ENCODE measurements at regions not wholly inside any gene's neighbourhood (a gene's known extent, or its start where the extent isn't known, plus 50 kb on each side); places are given as distances from the start of the nearest gene placed in this dataset.

DNA sequence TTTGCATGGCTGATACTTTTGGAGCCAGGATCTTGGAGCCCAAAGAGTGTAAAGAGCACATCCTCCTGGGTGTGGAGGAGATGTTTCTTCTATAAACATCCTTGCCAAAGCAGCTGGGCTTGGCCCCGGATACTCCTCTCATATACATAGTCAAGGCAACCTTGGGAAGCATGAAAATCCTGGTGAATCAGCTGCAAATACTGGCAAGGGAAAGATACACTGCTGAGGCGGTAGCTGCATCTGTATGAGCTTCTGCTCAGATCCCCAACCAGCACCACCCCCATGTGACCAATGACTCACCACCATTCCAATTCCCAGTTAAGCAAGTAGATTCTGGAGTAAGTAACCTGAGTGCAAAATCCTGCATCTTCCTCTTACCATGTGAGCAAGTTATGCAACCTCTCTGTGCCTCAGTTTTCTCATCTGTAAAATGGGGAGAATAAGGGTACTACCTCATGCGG lies 567.4 kb downstream of the MED13L start:
- no peak for DNase-seq
- TF ChIP-seq GATA1 (IDR thresholded peaks at IDR 0.05; ENCODE audit: low read depth, low read length) (no peak), POLR2A (IDR thresholded peaks at IDR 0.05; ENCODE audit: low read length) (no peak)

DNA sequence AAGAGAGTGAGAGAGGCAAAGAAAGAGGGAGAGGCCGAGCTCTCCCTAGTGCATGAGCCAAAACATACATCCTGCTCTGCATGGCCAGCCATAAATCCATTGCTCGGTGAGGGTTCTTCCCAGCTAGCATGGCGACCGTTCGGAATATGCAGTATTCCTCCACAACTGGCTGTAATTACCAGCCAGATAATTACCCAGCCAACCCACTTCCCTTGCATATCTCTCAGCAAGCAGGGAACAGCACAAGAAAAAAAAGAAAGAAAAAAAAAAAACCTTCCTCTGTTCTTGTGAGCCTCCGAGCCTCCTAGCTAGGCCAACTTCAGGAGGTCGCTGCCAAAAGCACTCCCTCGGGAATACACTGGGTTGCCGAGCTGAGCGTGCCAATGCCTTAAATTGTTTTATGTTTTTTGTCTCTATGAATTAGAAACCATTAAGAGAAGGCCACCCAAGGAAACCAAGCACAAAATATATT lies 567.9 kb downstream of the MED13L start:
- TF ChIP-seq POLR2A (IDR thresholded peaks at IDR 0.05; ENCODE audit: low read length) (no peak), GATA1 (IDR thresholded peaks at IDR 0.05; ENCODE audit: low read depth, low read length) (no peak)
- DNase-seq = no peak

DNA sequence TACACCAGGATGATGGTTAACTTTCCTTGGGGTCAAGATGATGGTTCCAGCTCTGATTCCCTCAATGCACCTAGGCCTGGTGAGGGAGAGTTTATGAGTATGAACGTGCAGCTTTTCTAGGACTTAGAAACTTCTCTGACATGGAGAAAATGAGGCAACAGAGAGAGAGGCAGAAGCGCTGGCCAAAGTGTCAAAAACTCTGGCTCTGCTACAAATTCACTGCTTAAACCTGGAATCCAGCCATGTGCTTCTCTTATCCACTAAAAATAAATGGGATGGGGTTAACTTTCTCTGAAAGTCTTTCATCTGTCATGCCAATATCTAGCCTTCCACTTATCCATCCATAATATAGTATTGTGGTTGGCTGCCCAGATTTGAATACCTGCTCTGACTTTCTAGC lies 568.7 kb downstream of the MED13L start:
- TF ChIP-seq GATA1 (IDR thresholded peaks at IDR 0.05; ENCODE audit: low read depth, low read length) (no peak), POLR2A (IDR thresholded peaks at IDR 0.05; ENCODE audit: low read length) (no peak)
- DNase-seq = no peak

DNA sequence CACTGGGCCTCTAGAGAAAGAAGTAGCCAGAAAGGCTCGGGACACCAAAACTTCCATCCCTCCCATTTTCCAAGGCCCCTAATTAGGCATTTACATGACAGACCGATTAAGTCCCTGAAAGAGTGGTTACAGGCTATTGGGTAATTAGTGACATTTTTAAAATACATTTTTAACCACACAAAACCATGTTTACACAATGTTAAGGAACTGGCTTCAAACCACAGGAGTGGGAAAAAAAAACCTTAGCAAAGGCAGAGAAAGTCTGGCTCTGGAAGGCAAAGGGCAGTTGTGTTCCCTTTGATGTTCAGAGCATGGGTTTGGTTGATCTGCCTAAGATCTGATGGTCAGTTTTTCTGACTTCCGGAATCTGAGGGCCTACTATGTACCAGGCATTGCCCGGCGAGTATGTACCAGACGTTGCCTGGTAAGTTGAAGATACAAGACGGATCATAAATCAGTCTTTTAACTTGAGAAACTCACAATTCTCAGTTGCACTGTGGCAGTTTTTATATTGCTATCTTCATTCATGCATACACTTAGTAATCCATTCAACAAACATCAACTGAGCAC lies 576.5 kb downstream of the MED13L start:
- no peak for DNase-seq
- no peak for TF ChIP-seq POLR2A (IDR thresholded peaks at IDR 0.05; ENCODE audit: low read length)
- no peak for TF ChIP-seq GATA1 (IDR thresholded peaks at IDR 0.05; ENCODE audit: low read depth, low read length)

DNA sequence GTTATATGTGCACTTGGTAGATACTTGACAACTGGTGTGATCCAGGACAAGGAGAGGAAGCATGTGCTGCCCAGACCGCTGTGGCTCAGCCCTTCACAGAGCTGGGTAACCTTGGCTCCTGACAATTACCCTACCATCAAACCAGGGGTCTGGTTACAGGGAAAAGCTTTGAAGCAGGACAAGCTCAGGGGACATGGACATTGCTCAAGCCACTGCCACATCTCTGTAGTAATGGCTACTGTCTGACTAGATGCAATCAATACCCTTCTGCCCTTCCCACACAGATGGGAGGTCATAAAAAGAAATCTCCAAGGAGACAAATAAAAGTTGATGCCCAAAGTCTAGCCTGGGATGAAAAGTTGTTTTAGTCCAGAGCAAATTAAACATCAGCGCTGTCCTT lies 577.4 kb downstream of the MED13L start:
- no peak for TF ChIP-seq GATA1 (IDR thresholded peaks at IDR 0.05; ENCODE audit: low read depth, low read length)
- no peak for TF ChIP-seq POLR2A (IDR thresholded peaks at IDR 0.05; ENCODE audit: low read length)

DNA sequence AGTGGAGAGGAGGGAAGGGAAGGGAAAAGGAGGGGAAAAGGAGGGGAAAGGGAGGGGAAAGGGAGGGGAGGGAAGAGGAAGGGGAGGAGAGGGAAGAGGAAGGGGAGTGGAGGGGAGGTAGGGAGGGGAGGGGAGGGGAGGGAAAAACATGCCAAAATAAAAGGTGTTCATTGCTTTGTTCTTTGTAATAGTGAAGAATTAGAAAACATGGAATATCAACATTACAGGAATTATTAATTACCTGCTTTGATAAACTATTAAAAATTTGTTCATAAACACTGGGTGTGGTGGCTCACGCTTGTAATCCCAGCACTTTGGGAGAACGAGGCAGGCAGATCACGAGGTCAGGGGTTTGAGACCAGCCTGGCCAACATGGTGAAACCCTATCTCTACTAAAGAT lies 579.2 kb downstream of the MED13L start:
- TF ChIP-seq GATA1 (IDR thresholded peaks at IDR 0.05; ENCODE audit: low read depth, low read length) (no peak), POLR2A (IDR thresholded peaks at IDR 0.05; ENCODE audit: low read length) (no peak)

More for the DNA sequence above, 577.4 kb downstream of the MED13L start:
- no peak for DNase-seq

DNA sequence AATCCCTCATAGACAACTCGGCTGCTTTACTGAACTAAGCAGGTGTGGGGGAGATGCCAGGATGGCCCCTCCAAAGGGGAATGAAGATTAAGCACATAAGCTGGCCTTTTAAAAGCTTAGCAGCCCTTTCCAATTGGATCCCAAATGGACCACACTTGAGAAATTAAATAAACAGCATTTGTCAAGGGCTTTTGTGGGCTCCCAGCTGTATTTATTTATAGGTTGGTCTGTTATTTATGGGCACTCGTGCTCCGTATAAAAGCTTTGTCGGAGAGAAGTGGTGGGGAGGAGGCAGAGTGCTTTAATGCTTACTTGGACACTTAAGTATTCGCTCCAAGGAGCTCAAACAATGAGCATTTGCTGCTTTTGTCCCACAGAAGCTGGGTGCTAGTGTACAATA lies 580.2 kb downstream of the MED13L start:
- no peak for DNase-seq
- no peak for TF ChIP-seq POLR2A (IDR thresholded peaks at IDR 0.05; ENCODE audit: low read length)
- no peak for TF ChIP-seq GATA1 (IDR thresholded peaks at IDR 0.05; ENCODE audit: low read depth, low read length)

More for the DNA sequence above, 579.2 kb downstream of the MED13L start:
- DNase-seq = no peak

DNA sequence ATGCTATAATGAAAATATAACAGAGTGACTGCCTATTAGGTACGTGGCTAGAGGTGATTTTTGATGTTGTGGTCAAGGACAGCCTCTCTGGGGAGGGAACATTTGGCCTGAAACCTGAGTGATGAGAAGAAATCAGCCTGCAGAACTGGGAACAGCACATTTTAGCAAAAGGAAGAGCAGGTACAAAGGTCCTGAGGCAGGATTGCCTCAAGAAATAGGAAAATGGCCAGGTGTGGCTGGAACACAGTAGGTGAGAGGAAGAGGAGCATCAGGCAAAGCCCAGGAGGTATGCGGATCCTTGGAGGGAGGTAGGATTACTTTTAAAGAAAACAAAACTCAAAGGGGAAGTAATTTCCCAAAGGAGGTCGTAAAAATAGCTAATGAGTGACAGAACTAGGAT lies 582.9 kb downstream of the MED13L start:
- TF ChIP-seq GATA1 (IDR thresholded peaks at IDR 0.05; ENCODE audit: low read depth, low read length) = no peak
- no peak for TF ChIP-seq POLR2A (IDR thresholded peaks at IDR 0.05; ENCODE audit: low read length)
- DNase-seq = no peak

DNA sequence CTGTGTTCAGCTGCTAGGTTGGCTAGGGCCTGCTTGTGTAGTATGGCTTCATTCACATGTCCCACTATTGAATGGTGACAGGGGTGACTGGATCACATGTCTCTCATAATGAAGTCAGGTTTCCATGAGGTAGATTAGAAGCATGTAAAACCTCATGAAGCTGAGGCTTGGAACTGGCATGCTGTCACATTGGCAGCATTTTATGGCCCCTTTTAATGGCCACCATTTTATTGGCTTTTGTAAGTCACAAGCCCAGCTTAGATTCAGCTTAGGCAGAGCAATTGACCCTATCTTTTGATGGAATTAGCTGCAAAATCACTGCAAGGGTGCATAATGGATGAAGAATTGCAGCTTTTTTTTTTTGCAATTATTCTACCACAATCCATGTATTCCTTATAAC lies 583.5 kb downstream of the MED13L start:
- TF ChIP-seq GATA1 (IDR thresholded peaks at IDR 0.05; ENCODE audit: low read depth, low read length) = no peak
- no peak for TF ChIP-seq POLR2A (IDR thresholded peaks at IDR 0.05; ENCODE audit: low read length)

DNA sequence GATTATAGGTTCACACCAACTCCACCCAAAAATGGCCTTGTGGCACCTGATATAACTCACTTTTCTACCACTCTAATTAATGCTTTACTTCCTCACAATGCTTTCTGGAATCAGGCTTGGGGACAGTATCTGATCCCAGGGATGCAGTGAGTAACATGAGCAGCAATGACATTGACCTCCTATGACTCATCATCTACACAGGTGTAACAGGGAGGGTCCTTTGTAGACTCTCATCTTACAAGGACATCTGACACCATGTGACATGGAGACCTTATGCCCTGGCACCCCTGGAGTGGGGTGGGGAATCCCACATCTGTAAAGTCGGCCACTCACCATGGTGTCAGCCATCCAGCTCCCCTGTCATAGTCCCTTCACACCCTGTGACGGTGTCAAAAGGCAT lies 586.4 kb downstream of the MED13L start:
- TF ChIP-seq POLR2A (IDR thresholded peaks at IDR 0.05; ENCODE audit: low read length) (no peak), GATA1 (IDR thresholded peaks at IDR 0.05; ENCODE audit: low read depth, low read length) (no peak)
- DNase-seq = no peak

More for the DNA sequence above, 583.5 kb downstream of the MED13L start:
- DNase-seq = no peak

DNA sequence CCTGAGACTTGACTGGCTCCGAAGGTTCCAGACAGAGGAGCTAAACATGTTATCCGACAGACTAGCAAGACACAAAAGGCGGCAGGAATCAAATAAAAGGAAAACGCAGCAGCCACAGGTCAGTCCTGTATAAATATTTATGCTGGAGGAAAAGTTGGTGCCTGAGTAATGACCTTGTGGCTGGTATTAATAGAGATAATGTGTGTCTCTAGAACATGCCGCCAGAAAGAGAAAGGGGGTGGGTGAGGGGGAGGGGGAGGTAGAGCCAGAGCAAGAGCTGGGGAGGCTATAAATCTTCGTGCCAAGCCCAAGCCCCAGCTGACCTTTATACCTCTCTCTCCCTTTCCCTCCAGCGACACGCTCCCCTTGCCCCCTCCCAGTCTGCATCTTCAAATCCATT lies 590.4 kb downstream of the MED13L start:
- DNase-seq = no peak
- TF ChIP-seq POLR2A (IDR thresholded peaks at IDR 0.05; ENCODE audit: low read length) (no peak), GATA1 (IDR thresholded peaks at IDR 0.05; ENCODE audit: low read depth, low read length) (no peak)

DNA sequence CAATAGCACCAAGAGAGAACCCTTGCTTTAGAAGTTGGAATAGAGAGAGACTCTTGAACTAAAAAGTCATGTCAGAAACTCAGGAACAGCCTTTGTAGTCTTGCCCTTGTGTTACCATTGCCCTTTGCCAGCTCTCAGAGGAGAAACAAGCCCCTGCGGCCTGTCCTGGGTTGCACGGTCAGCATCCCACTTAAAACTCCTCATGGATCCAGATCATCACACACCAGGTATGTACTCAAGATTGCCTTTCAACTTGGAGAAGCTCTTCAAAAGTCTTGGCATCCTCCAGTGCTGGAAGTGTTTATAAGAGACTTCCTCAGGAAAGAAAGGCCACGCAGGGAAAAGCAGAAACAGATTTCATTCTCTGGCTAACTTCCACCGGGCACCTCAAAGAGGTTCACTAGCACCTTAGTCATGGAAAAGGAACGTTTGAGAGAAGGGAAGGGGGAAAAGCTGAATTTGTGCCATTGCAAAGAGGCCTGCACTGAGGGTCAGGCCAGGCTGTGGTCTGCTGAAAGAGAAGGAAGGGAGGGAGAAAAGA lies 594.2 kb downstream of the MED13L start:
- no peak for DNase-seq
- TF ChIP-seq POLR2A (IDR thresholded peaks at IDR 0.05; ENCODE audit: low read length) (no peak), GATA1 (IDR thresholded peaks at IDR 0.05; ENCODE audit: low read depth, low read length) (no peak)

DNA sequence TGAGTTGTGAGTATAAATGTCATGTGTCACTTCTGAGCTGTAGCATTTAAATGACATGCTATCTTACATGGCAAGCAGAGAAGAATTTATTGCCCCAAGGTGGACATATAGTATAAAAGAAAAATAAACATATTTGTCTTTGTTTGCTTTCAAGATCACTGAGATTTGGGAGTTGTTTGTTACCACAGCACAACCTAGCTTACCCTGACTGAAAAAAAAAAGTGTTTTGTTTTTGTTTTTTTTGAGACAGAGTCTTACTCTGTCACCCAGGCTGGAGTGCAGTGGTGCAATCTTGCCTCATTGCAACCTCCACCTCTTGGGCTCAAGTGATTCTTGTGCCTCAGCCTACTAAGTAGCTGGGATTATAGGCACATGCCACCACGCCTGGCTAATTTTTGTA lies 596.5 kb downstream of the MED13L start:
- TF ChIP-seq GATA1 (IDR thresholded peaks at IDR 0.05; ENCODE audit: low read depth, low read length) = no peak
- no peak for TF ChIP-seq POLR2A (IDR thresholded peaks at IDR 0.05; ENCODE audit: low read length)
- DNase-seq = no peak

DNA sequence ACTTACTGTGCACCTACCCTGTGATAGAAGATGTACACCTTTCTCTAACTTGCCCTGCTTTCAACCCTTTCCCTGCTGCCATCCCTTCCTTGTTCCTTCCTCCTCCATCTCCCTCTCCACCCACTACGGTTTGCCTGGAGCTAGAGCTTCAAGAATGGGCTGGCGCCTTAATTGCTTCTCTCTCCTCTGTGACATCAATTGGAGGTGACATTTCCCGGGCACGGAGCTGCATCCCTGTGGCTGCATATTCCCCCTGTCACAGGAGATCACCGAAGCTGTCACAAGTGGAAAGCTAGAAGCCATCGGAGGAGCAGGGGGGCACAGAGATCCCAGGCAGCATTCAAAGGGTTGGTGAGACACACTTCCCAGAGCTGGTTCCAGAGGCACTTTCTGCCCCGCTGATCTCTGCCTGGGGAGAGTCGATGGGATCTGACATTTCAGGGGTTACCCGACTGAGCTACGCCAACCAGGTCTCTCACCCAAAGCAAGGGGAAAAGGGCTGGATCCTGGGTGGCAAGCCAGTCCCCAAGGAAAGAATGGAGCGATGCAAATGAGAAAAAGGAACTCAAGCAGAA lies 604.9 kb downstream of the MED13L start:
- no peak for TF ChIP-seq POLR2A (IDR thresholded peaks at IDR 0.05; ENCODE audit: low read length)
- DNase-seq = no peak

DNA sequence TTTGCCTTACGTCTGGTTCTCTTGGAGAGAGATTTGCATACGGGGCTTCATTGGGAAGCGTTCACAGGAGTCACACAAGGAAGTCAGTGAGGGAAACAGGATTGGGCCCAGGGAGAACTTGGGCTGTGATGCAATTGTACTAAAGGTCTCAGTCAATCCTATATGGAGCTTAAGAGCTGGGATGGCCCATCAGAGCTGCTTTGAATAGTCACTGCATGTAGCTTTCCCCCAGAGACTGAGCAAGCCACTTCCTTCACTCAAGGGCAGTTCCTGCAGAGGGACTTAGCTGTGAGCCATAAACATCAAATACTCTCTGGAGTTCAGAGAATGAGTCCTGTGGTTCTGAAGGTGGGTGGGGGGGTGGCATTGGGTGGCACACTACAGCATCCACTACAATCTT lies 605.4 kb downstream of the MED13L start:
- DNase-seq = no peak
- TF ChIP-seq GATA1 (IDR thresholded peaks at IDR 0.05; ENCODE audit: low read depth, low read length) = no peak
- no peak for TF ChIP-seq POLR2A (IDR thresholded peaks at IDR 0.05; ENCODE audit: low read length)

Data from erythroblast (primary cell).